HUES6 (cell line): ENCODE measurements at regions not wholly inside any gene's neighbourhood (a gene's known extent, or its start where the extent isn't known, plus 50 kb on each side); places are given as distances from the start of the nearest gene placed in this dataset.

Experiments
- H3K27ac ChIP-seq: 2 replicates; pipeline ENCODE4 v1.7.0; 2013; ENCODE audit warnings: low read depth, mild to moderate bottlenecking, low read length, inconsistent platforms
- H3K27me3 ChIP-seq: 2 replicates; pipeline ENCODE4 v1.6.1; 2013; ENCODE audit warnings: low read length; ENCODE audit not compliant: control insufficient read depth, insufficient read depth
- H3K36me3 ChIP-seq: 2 replicates; pipeline ENCODE4 v1.6.1; 2013; ENCODE audit warnings: low read length; ENCODE audit not compliant: control insufficient read depth, insufficient read depth
- H3K4me1 ChIP-seq: 2 replicates; pipeline ENCODE4 v1.6.1; 2013; ENCODE audit warnings: low read length; ENCODE audit not compliant: control insufficient read depth, insufficient read depth
- H3K4me3 ChIP-seq: 2 replicates; pipeline ENCODE4 v1.5.1; 2013; ENCODE audit warnings: low read depth, low read length
- H3K9ac ChIP-seq: one replicate; pipeline ENCODE4 v1.6.1; 2013; ENCODE audit warnings: mild to moderate bottlenecking, low read length
- H3K9me3 ChIP-seq: 2 replicates; pipeline ENCODE4 v1.6.1; 2013; ENCODE audit warnings: low read depth, low read length; ENCODE audit not compliant: control insufficient read depth, insufficient read depth

GRCh38 chr4:169915545-169915944 is 110.7 kb downstream of the MFAP3L start:
- H3K36me3 ChIP-seq, result peaks cover 6% of the 10 kb centered on the region; the same call in 1 of the 2 replicates
- H3K4me3 ChIP-seq, result no peak overlapping the region
- H3K9ac ChIP-seq, result no peak overlapping the region
- H3K9me3 ChIP-seq, result peaks cover 32% of the 10 kb centered on the region
- H3K27ac ChIP-seq, result no peak overlapping the region
- no peaks in the 10 kb centered on the region for H3K27me3 ChIP-seq
- peaks cover 19% of the 10 kb centered on the region for H3K4me1 ChIP-seq

GRCh38 chr4:169914866-169915265 is 111.3 kb downstream of the MFAP3L start:
- H3K36me3 ChIP-seq, result peaks cover 6% of the 10 kb centered on the region; the same call in 1 of the 2 replicates
- H3K27me3 ChIP-seq, result no peaks in the 10 kb centered on the region
- no peak overlapping the region for H3K9ac ChIP-seq
- peaks cover 32% of the 10 kb centered on the region for H3K9me3 ChIP-seq
- no peak overlapping the region for H3K27ac ChIP-seq
- no peak overlapping the region for H3K4me3 ChIP-seq
- H3K4me1 ChIP-seq, result peaks cover 13% of the 10 kb centered on the region

GRCh38 chr4:169912996-169913395 is 113.2 kb downstream of the MFAP3L start:
- no peak overlapping the region for H3K27ac ChIP-seq
- H3K27me3 ChIP-seq, result no peaks in the 10 kb centered on the region
- H3K36me3 ChIP-seq, result peaks cover 6% of the 10 kb centered on the region; the same call in 1 of the 2 replicates
- peaks cover 29% of the 10 kb centered on the region for H3K9me3 ChIP-seq
- H3K9ac ChIP-seq, result no peak overlapping the region
- no peaks in the 10 kb centered on the region for H3K4me1 ChIP-seq
- H3K4me3 ChIP-seq, result no peak overlapping the region

GRCh38 chr4:169909897-169910296 is 116.3 kb downstream of the MFAP3L start:
- Histone ChIP-seq H3K9me3 (peaks cover 9% of the 10 kb centered on the region), H3K9ac (no peak overlapping the region), H3K4me1 (no peaks in the 10 kb centered on the region), H3K4me3 (no peak overlapping the region), H3K27me3 (no peaks in the 10 kb centered on the region), H3K36me3 (no peaks in the 10 kb centered on the region), H3K27ac (no peak overlapping the region)

GRCh38 chr4:169909479-169909878 is 116.7 kb downstream of the MFAP3L start:
- Histone ChIP-seq H3K4me3 (no peak overlapping the region), H3K36me3 (no peaks in the 10 kb centered on the region), H3K9ac (no peak overlapping the region), H3K27ac (no peak overlapping the region), H3K4me1 (no peaks in the 10 kb centered on the region), H3K9me3 (peaks cover 6% of the 10 kb centered on the region), H3K27me3 (no peaks in the 10 kb centered on the region)

GRCh38 chr4:169907705-169908104 is 118.5 kb downstream of the MFAP3L start:
- Histone ChIP-seq H3K9ac (no peak overlapping the region), H3K4me1 (no peaks in the 10 kb centered on the region), H3K9me3 (peaks cover 2% of the 10 kb centered on the region; the same call in 1 of the 2 replicates), H3K27ac (no peak overlapping the region), H3K27me3 (no peaks in the 10 kb centered on the region), H3K4me3 (no peak overlapping the region), H3K36me3 (no peaks in the 10 kb centered on the region)

GRCh38 chr4:169906821-169907220 is 119.4 kb downstream of the MFAP3L start:
- H3K9me3 ChIP-seq, result no peaks in the 10 kb centered on the region
- H3K27me3 ChIP-seq, result no peaks in the 10 kb centered on the region
- H3K4me1 ChIP-seq, result no peaks in the 10 kb centered on the region
- H3K4me3 ChIP-seq, result no peak overlapping the region
- H3K27ac ChIP-seq, result no peak overlapping the region
- no peaks in the 10 kb centered on the region for H3K36me3 ChIP-seq
- no peak overlapping the region for H3K9ac ChIP-seq

- Histone ChIP-seq H3K9ac (no peak overlapping the region), H3K4me1 (no peaks in the 10 kb centered on the region), H3K4me3 (no peak overlapping the region), H3K9me3 (no peaks in the 10 kb centered on the region), H3K27ac (no peak overlapping the region), H3K27me3 (no peaks in the 10 kb centered on the region), H3K36me3 (no peaks in the 10 kb centered on the region)
Measured at GRCh38 chr4:169906104-169906503, 120.1 kb downstream of the MFAP3L start.

GRCh38 chr4:169902658-169903345 is 123.4 kb downstream of the MFAP3L start:
- H3K27me3 ChIP-seq, result no peaks in the 10 kb centered on the region
- H3K9ac ChIP-seq, result no peak overlapping the region
- no peak overlapping the region for H3K4me3 ChIP-seq
- no peaks in the 10 kb centered on the region for H3K36me3 ChIP-seq
- H3K4me1 ChIP-seq, result no peaks in the 10 kb centered on the region
- H3K9me3 ChIP-seq, result peaks cover 7% of the 10 kb centered on the region; the same call in 1 of the 2 replicates
- H3K27ac ChIP-seq, result no peak overlapping the region

GRCh38 chr4:169900241-169900845 is 125.9 kb downstream of the MFAP3L start:
- Histone ChIP-seq H3K36me3 (no peaks in the 10 kb centered on the region), H3K4me3 (no peak overlapping the region), H3K9ac (no peak overlapping the region), H3K27ac (no peak overlapping the region), H3K4me1 (no peaks in the 10 kb centered on the region), H3K9me3 (peaks cover 7% of the 10 kb centered on the region; the same call in 1 of the 2 replicates), H3K27me3 (no peaks in the 10 kb centered on the region)

- H3K27ac ChIP-seq, result no peak overlapping the region
- no peaks in the 10 kb centered on the region for H3K27me3 ChIP-seq
- H3K4me1 ChIP-seq, result no peaks in the 10 kb centered on the region
- no peak overlapping the region for H3K9ac ChIP-seq
- no peak overlapping the region for H3K4me3 ChIP-seq
- H3K36me3 ChIP-seq, result no peaks in the 10 kb centered on the region
- H3K9me3 ChIP-seq, result peaks cover 7% of the 10 kb centered on the region; the same call in 1 of the 2 replicates
Measured at GRCh38 chr4:169899295-169899694, 126.9 kb downstream of the MFAP3L start.
